IgD-negative memory B cell (primary cell): ENCODE measurements at regions not wholly inside any gene's neighbourhood (a gene's known extent, or its start where the extent isn't known, plus 50 kb on each side); places are given as distances from the start of the nearest gene placed in this dataset.
"Not testable (repeated sequence)": the region's sequence is repeated elsewhere in the genome, so short reads cannot be mapped to it uniquely, and the experiment has no call there.

Experiments
- H3K27ac Mint-ChIP-seq, 3 donors: one replicate each; pipeline ENCODE4 v1.8.0; 2020 to 2022; ENCODE audit warnings: mild to moderate bottlenecking in 3 of 3, mixed read lengths in 3 of 3, moderate library complexity in 1 of 3
- H3K27me3 Mint-ChIP-seq: one replicate; pipeline ENCODE4 v1.8.0; 2021; ENCODE audit warnings: mixed read lengths
- H3K36me3 Mint-ChIP-seq: one replicate; pipeline ENCODE4 v1.8.0; 2020; ENCODE audit warnings: mild to moderate bottlenecking, mixed read lengths
- H3K4me1 Mint-ChIP-seq, 3 donors: one replicate each; pipeline ENCODE4 v1.8.0; 2020 to 2022; ENCODE audit warnings: mixed read lengths in 3 of 3, mild to moderate bottlenecking in 1 of 3
- H3K4me3 Mint-ChIP-seq, 4 donors: one replicate each; pipeline ENCODE4 v1.8.0; 2020 to 2022; ENCODE audit warnings: mild to moderate bottlenecking in 4 of 4, mixed read lengths in 4 of 4, moderate library complexity in 3 of 4
- H3K9me3 Mint-ChIP-seq, 3 donors: one replicate each; pipeline ENCODE4 v1.8.0; 2020 to 2021; ENCODE audit warnings: mixed read lengths in 3 of 3, mild to moderate bottlenecking in 1 of 3

DNA sequence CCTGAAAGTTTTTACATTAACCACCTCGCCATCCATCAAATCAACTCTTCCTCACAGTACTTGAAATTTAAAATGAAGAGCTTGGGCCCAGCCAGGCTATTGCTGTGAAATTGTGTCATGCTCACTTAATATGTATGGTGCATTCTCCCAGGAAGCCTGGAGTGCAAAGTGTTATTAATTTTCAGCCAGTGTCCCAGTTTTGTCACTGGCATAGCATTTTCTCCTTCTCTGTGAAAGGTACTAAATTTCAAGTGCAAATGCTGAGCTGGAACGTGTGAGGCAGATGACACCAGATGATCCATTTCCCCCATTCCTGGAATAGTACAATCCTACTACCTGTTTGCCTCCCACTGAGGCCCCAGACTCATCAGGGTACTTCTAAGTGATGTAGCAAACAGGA lies 397.6 kb upstream of the ACTBL2 start:
- H3K4me1 Mint-ChIP-seq, result no peaks in the 10 kb centered on the region
- no peaks in the 10 kb centered on the region for H3K27me3 Mint-ChIP-seq
- no peak overlapping the region for H3K4me3 Mint-ChIP-seq
- no peaks in the 10 kb centered on the region for H3K36me3 Mint-ChIP-seq
- H3K9me3 Mint-ChIP-seq, result no peaks in the 10 kb centered on the region
- peak overlapping the region in 1 of 3 donors; percentile 72 for H3K27ac Mint-ChIP-seq

DNA sequence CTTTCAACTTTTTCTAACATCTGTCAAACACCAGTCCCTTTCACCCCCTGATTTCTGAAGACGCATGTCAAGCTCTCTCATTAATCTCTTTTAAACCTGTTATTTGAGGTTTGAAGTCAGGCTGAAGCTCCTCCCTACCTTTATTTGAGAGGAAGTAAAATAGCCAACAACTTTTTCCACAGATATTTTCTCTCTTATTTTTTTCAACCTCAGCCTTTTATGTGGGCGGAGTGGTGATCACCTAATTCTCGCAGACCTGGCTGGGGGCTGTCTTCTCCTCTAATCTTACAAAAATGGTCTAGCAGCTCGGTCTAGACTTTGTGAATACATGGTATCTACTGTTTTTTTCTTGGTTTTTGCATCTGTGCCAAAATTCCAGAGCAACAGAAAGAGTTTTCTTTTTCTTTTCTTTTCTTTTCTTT lies 395.7 kb upstream of the ACTBL2 start:
- Mint-ChIP-seq H3K27me3 (no peaks in the 10 kb centered on the region), H3K36me3 (no peaks in the 10 kb centered on the region), H3K27ac (peak overlapping the region in 2 of 3 donors; percentile 18 to 36), H3K4me1 (no peaks in the 10 kb centered on the region), H3K4me3 (peak overlapping the region in 1 of 4 donors; percentile 0), H3K9me3 (no peaks in the 10 kb centered on the region)

DNA sequence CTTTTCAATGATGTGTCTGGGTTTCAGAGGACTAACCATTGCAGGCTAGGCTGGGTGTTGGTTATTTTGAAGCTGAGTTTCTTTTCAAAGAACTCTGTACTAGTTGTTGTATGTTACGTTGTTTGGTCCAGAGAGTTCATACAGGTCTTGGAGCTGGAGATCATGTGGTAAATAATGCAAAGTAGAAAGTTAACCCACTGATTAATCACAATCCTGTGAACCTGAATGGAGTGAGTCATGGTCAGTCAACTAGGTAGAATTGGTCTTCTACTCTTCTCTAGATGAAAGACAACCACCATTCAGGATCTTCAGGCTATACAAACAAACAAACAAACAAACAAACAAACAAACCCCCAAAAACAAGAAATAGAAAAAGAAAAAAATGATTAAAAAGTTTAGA lies 388.9 kb upstream of the ACTBL2 start:
- Mint-ChIP-seq H3K4me1 (no peaks in the 10 kb centered on the region), H3K36me3 (no peaks in the 10 kb centered on the region), H3K9me3 (no peaks in the 10 kb centered on the region), H3K27ac (no peak overlapping the region), H3K27me3 (no peaks in the 10 kb centered on the region), H3K4me3 (no peak overlapping the region)

DNA sequence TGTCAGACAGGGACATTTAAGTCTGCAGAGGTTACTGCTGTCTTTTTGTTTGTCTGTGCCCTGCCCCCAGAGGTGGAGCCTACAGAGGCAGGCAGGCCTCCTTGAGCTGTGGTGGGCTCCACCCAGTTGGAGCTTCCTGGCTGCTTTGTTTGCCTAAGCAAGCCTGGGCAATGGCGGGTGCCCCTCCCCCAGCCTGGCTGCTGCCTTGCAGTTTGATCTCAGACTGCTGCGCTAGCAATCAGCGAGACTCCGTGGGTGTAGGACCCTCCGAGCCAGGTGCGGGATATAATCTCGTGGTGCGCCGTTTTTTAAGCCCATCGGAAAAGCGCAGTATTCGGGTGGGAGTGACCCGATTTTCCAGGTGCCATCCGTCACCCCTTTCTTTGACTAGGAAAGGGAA lies 387.7 kb upstream of the ACTBL2 start:
- not testable (repeated sequence) for H3K4me1 Mint-ChIP-seq, H3K27me3 Mint-ChIP-seq, H3K9me3 Mint-ChIP-seq, H3K27ac Mint-ChIP-seq, H3K36me3 Mint-ChIP-seq, H3K4me3 Mint-ChIP-seq

DNA sequence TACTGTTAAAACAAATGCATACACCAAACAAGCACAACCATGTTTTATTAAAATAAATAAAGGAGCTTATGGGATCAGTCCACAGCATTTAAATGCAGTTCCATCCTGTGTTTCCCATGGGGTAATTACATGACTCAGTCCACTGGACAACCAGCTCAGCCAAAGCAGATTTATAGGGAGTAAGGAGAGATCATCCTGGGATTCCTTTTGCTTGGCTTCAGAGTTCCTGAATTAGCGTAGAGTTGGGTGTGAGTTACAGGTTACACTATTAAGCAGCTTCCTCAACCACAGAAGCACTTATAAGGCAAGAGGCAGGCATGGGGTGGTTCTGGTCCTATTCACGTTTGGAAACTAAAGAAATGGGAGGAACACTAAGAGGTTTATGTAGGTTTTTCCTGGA lies 381.1 kb upstream of the ACTBL2 start:
- Mint-ChIP-seq H3K4me1 (no peaks in the 10 kb centered on the region), H3K27ac (no peak overlapping the region), H3K9me3 (peaks cover 0 to 8% (median 2%) of the 10 kb centered on the region in 3 donors), H3K27me3 (no peaks in the 10 kb centered on the region), H3K36me3 (no peaks in the 10 kb centered on the region), H3K4me3 (no peak overlapping the region)

DNA sequence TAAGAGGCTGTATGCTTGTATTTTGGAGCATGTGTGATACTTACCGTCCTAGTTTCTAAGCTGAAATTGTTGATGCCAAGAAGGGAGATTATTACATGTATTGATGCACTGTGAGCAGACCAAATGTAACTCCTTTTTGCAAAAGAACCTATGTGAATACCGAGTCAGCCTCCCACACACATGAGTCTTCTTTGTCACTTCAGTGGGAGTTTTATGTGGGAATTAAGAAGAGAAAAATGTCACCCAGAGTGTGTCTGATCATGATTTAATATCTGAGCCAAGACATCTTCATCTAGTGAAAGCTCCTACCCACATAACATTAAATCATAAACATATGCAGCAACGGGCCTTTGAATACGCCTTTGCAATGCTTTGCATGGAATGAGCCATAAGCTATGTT lies 380.3 kb upstream of the ACTBL2 start:
- Mint-ChIP-seq H3K9me3 (peaks cover 0 to 8% (median 2%) of the 10 kb centered on the region in 3 donors), H3K27ac (no peak overlapping the region), H3K27me3 (no peaks in the 10 kb centered on the region), H3K4me1 (no peaks in the 10 kb centered on the region), H3K36me3 (no peaks in the 10 kb centered on the region), H3K4me3 (no peak overlapping the region)

DNA sequence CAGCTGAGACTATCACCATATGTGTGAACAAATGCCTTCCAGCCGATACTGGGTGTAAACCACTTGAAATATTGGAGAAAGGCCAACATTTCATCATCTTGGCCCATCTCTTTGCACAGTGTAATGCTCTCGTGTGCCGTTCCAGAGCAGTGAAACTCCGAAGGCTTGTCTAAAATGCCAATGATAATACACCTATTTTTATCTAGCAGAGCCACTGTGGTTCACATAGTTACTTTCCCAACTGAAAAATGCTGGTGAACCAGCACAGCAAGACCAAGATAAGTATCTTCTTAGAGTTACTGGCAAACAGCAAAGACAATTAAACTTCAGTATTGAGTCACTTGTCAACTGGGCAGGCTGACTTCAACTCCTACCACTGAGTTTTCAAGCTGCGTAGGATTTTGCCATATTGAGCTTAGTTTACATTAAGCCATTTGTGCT lies 379.9 kb upstream of the ACTBL2 start:
- Mint-ChIP-seq H3K36me3 (no peaks in the 10 kb centered on the region), H3K9me3 (peaks cover 0 to 8% (median 2%) of the 10 kb centered on the region in 3 donors), H3K27me3 (no peaks in the 10 kb centered on the region), H3K4me1 (no peaks in the 10 kb centered on the region), H3K27ac (no peak overlapping the region), H3K4me3 (no peak overlapping the region)

DNA sequence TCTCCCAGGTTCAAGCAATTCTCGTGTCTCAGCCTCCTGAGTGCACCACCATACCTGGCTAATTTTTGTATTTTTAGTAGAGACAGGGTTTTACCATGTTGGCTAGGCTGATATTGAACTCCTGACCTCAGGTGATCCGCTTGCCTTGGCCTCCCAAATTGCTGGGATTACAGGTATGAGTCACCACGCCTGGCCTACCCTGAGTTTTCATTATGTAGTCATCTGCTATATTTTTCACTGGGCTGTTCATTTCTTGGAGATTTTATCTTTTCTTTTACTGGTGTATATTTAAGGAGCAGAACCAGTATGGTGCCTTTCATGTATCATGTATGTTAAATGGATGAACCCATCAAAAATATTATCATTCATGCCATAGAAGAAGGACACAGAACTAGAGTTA lies 377.0 kb upstream of the ACTBL2 start:
- H3K4me1 Mint-ChIP-seq, result no peaks in the 10 kb centered on the region
- no peak overlapping the region for H3K4me3 Mint-ChIP-seq
- no peaks in the 10 kb centered on the region for H3K36me3 Mint-ChIP-seq
- H3K27me3 Mint-ChIP-seq, result peaks cover 4% of the 10 kb centered on the region
- no peak overlapping the region for H3K27ac Mint-ChIP-seq
- H3K9me3 Mint-ChIP-seq, result peaks cover 0 to 8% (median 2%) of the 10 kb centered on the region in 3 donors

DNA sequence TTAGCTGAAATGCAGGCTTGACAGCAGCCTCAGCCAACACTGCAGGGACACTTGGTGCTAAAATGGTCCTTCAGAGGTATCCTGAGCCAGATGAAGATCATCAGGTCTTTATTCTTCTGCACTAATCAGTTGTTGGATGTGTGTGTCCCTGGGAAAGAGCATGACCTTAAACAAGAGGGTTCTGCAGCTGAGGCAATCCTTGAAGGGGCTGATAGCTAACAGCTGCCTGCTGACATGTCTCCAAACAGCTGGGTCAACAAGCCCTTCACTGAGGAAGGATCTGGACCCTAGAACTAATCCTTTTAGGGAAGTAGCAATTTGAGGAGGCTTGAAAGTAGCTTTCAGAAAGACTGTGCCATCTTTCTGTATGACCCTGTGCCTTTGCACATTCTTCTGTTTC lies 376.3 kb upstream of the ACTBL2 start:
- Mint-ChIP-seq H3K27ac (no peak overlapping the region), H3K4me1 (no peaks in the 10 kb centered on the region), H3K4me3 (no peak overlapping the region), H3K27me3 (peaks cover 4% of the 10 kb centered on the region), H3K36me3 (no peaks in the 10 kb centered on the region), H3K9me3 (peaks cover 0 to 8% (median 2%) of the 10 kb centered on the region in 3 donors)

DNA sequence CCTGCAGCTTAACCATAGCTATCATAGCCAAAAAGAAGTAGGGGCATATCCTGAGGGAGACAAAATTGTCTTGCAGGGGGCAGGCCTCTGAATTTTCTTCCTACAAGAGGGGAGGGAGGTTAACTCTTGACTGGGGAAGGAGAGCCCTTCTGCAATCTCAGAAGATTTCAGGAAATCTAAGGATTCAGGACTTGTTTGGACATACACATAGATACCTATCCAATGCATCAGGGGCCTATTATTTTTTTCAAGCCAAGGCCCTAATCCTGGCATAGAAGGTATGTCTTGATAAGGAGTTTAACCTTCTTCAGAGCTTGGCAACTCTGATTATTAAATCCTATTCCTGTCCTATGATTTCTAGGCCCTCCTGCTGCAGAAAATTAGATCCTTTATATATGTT lies 375.1 kb upstream of the ACTBL2 start:
- H3K36me3 Mint-ChIP-seq, result no peaks in the 10 kb centered on the region
- H3K4me1 Mint-ChIP-seq, result no peaks in the 10 kb centered on the region
- no peak overlapping the region for H3K4me3 Mint-ChIP-seq
- peaks cover 4% of the 10 kb centered on the region for H3K27me3 Mint-ChIP-seq
- H3K9me3 Mint-ChIP-seq, result peaks cover 0 to 8% (median 2%) of the 10 kb centered on the region in 3 donors
- no peak overlapping the region for H3K27ac Mint-ChIP-seq

DNA sequence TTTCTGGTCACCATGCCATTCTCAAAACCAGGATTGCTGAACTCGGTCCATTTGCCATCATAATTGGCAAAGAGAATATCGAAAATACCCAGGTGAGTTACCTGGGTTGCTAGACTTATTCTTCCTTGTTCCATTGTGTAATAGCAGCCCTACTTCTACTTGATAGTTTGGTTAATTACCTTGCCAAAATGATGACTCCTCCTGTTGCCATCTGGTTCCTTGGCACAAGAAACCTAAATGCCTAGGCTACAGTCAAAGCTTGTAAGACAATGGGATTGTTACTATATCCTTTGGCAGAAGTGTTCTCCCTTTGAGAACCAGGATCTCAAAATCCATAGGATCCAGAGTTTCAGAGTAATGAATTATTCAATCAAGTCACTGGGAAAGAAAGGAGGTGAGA lies 373.2 kb upstream of the ACTBL2 start:
- Mint-ChIP-seq H3K4me3 (no peak overlapping the region), H3K36me3 (no peaks in the 10 kb centered on the region), H3K27ac (no peak overlapping the region), H3K27me3 (peaks cover 4% of the 10 kb centered on the region), H3K9me3 (no peaks in the 10 kb centered on the region), H3K4me1 (no peaks in the 10 kb centered on the region)

DNA sequence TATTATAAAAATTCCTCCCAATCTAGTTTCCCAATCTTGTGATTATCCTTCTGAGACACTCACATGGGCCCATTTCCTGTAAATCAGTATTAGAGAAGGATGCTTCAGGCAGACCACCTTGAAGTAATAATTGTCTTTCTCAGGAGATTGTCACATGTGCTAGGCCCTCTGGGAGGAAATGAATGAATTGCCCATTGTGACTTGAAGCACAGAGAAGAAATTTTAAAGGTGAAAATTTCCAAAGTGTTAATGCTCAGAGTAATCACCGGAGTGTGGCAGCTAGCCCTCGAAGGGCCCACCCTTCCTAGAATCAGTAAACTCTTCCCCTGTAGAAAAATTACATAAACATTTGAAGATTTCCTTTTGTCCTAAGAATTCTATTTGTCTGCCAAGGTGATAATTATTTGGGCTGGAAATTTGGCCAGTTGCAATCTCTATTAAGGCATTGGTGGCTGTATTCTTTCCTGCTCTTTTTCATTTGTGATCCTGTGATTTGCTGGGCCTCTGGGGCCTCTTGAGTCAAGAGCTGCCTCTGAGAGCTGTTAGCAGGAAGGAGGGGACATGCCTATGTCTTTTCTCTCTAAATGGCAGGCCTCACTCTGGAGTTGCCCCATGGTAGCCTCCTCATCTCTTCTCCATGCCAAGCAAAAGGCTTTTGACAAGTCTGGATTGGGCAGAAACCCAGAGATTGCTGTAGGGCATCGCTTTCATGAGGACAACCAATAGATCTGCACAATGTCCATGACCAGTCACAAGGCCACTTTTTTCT lies 371.5 kb upstream of the ACTBL2 start:
- Mint-ChIP-seq H3K4me1 (no peaks in the 10 kb centered on the region), H3K36me3 (no peaks in the 10 kb centered on the region), H3K4me3 (no peak overlapping the region), H3K9me3 (no peaks in the 10 kb centered on the region), H3K27ac (no peak overlapping the region), H3K27me3 (peaks cover 4% of the 10 kb centered on the region)

DNA sequence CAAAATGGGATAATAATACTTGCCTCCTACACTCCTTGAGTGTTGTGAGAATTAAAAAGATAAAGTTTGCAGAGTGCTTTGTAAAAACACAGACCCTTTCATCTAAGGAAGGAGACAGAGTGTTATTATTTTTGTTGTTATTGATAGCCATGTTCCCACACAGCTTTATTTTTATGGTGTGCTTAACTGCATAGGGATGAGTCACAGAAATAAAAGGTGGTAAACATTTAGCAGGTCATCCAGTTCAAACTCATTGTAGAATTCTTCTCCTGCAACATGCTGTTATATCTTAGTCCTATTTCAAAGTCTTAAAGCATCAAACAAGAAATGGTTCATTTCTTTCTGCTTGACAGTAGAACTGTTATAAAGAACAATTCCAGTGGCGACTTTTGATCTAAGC lies 367.5 kb upstream of the ACTBL2 start:
- Mint-ChIP-seq H3K4me1 (no peaks in the 10 kb centered on the region), H3K27me3 (no peaks in the 10 kb centered on the region), H3K27ac (no peak overlapping the region), H3K9me3 (peaks cover 0 to 1% (median under 1%) of the 10 kb centered on the region in 3 donors), H3K4me3 (no peak overlapping the region), H3K36me3 (no peaks in the 10 kb centered on the region)

DNA sequence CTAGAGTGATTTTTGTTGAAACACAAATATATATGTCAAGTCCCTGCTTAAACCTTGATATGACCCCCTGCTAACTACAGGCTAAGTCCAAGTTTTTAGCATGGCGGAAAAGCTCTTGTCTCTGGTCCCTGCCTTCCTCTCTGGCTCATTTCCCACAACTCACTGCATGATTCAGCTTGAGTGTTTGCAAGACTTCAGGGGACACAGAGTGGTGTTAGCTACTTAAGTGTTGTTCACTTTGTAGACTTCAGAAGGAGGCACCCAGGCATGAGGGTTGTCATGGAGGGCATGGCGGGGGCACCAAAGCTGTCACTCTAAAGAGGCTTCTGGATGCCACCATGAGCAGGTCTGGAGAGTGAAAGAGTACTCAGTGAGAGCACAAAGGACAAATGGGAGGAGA lies 362.4 kb upstream of the ACTBL2 start:
- Mint-ChIP-seq H3K4me1 (no peaks in the 10 kb centered on the region), H3K4me3 (no peak overlapping the region), H3K36me3 (no peaks in the 10 kb centered on the region)

DNA sequence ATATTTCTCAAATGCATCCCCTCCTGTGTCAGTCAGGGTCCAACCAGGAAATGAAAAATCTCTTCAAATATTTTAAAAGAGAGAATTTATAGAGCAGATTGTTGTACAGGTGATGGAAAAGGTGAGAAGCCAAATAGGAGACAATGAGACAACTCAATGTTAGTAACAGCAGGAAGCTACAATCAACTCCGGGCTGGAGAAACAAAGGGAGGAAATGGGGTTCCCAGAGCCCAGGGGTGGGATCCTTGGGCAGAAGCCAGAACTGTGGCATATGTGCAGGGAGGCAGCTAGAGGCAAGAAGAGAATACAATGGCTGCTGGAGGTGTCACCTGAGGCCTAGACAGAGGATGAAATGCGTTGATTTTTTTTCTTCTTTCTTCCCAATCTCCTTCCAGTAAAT lies 361.8 kb upstream of the ACTBL2 start:
- H3K27ac Mint-ChIP-seq, result no peak overlapping the region
- H3K36me3 Mint-ChIP-seq, result no peaks in the 10 kb centered on the region
- H3K4me3 Mint-ChIP-seq, result no peak overlapping the region
- peaks cover 0 to 2% (median 2%) of the 10 kb centered on the region in 3 donors for H3K9me3 Mint-ChIP-seq
- no peaks in the 10 kb centered on the region for H3K4me1 Mint-ChIP-seq
- no peaks in the 10 kb centered on the region for H3K27me3 Mint-ChIP-seq

More for the DNA sequence above, 362.4 kb upstream of the ACTBL2 start:
- Mint-ChIP-seq H3K27me3 (no peaks in the 10 kb centered on the region), H3K27ac (no peak overlapping the region), H3K9me3 (peaks cover 0 to 2% (median 2%) of the 10 kb centered on the region in 3 donors)

DNA sequence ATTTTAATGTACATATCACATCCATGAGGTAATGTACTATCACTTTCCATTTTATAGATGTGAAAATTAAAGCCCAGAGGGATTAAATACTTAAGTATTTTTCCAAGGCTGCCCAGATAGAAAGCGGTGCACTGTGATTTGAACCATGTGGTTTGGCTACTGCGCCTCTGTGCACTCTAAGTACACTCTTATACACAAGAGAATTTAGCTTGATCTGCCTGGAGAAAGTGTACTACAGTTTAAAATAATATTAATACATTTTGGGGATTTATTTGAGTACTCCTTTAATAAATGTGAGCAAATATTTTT lies 360.4 kb upstream of the ACTBL2 start:
- Mint-ChIP-seq H3K4me3 (no peak overlapping the region), H3K4me1 (no peaks in the 10 kb centered on the region), H3K9me3 (peaks cover 0 to 2% (median 2%) of the 10 kb centered on the region in 3 donors), H3K36me3 (no peaks in the 10 kb centered on the region), H3K27ac (no peak overlapping the region), H3K27me3 (no peaks in the 10 kb centered on the region)
